Hematopoietic multipotent progenitor cell treated with erythropoietin and hydrocortisone succinate and interleukin-3 and kit ligand, for 8 days (in vitro differentiated cells): ENCODE measurements at regions not wholly inside any gene's neighbourhood (a gene's known extent, or its start where the extent isn't known, plus 50 kb on each side); places are given as distances from the start of the nearest gene placed in this dataset.
"Not testable (repeated sequence)": the region's sequence is repeated elsewhere in the genome, so short reads cannot be mapped to it uniquely, and the experiment has no call there.

Experiments
- DNase-seq: peaks from one replicate; pipeline ENCODE4 v3.0.0-alpha.2; 2015

DNA sequence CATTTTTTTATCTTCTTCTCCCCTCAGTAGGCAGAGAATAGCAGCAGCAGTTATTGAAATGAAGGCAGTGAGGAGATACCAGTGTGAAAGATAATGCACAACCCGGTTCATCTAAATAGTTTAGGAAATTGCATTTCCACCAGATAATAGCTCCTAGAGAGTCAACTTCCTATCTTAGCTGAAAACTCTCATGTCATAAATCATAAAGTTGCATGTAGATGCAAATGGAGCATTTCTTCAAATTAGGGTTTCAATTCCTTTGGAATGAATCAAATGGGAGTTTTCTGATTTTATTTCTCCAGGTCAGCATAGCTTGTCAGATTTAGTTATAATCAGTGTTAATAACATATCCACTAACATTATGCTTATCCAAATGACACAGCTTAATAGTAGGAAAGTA is 335.3 kb downstream of the CNTNAP4 start:
- no peak for DNase-seq

- DNase-seq = no peak
Observed at GRCh38 chr16:76614269-76614668, 337.1 kb downstream of the CNTNAP4 start.

GRCh38 chr16:76622876-76623275 is 345.7 kb downstream of the CNTNAP4 start:
- DNase-seq = no peak

GRCh38 chr16:76634847-76635697 is 357.9 kb downstream of the CNTNAP4 start:
- DNase-seq = no peak

DNA sequence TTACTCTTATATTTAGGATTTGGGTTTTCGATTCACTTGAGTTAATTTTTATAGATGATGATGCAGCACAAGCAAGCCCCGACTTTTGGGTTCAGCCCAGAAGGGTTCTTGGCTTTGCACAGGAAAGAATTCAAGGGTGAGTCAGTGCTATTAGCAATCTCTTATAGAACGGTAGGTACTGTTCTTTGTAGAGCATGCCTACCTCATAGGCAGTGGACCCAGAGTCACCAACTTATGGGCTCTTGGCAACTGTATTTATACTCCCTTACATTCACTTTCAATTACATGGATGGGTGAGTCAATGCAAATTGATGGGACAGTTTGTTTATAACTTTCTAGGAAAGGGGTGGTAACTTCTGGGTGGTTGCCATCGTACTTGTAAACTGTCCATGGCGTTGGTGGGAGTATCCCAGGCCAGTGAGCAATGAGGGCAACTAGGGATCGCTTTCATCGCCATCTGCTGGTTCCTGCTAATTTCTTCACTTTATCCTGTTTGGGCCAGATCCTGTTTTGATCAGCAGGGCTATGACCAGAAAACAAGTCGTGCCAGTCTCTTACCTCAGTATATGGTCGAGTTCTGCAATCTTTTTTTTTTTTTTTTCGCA is 362.6 kb downstream of the CNTNAP4 start:
- DNase-seq = peak; percentile 16

DNA sequence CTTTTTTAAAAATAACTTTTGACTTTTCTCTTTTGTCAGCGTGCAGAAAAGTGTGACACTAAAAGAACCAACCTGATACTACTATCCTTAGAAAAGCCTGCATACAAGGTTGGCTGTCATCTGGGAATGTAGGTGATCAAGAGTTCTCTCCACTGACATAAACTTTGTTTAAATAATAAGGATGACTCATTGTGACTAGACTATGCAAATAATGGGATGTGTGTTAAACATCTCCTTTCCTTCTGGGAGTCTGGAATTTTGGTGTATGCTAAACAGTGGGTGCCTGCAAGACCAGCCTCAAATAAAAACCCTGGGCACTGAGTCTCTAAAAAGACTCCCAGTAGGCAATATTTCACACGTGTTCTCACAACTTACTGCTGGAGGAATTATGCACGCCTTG is 373.4 kb downstream of the CNTNAP4 start:
- DNase-seq = no peak

- peak; percentile 29 for DNase-seq
Observed at GRCh38 chr16:76653390-76654026, 376.3 kb downstream of the CNTNAP4 start.

DNA sequence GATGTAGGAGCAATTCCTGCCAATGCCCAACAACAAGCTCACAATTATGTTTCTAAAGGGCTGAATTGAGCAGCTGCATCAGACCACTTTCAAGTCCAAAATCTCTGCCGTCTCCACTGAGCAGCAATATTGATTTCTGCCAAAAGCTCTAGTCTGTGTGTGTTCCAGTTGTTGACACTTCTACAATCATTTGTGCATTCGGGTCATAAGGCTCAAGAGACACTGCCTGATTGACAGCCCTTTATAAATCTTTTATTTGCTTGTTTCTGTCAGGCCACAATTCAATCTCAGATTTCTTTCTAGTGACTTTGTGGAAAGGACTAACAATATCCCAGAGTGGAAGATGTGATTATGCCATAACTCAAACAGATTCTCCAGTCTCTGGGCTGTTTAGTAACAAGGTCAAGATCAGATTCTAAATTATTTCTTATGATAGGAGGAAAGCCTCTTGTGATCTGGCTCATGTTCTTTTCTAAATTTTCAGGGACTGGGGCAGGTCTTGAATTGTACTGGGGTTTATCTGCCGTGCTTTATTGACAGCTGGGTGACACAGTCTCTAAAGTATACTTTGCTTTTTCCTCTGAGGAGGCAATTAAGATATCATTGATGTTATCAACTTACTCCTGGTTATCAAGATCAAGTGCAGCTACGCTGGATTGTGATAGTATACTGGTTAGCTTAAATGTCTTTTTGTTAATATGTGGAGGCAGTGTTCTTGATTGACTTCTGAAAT is 377.1 kb downstream of the CNTNAP4 start:
- DNase-seq = no peak

GRCh38 chr16:76656994-76657393 is 379.8 kb downstream of the CNTNAP4 start:
- no peak for DNase-seq

- no peak for DNase-seq
Observed at GRCh38 chr16:76661691-76662235, 384.6 kb downstream of the CNTNAP4 start.

DNA sequence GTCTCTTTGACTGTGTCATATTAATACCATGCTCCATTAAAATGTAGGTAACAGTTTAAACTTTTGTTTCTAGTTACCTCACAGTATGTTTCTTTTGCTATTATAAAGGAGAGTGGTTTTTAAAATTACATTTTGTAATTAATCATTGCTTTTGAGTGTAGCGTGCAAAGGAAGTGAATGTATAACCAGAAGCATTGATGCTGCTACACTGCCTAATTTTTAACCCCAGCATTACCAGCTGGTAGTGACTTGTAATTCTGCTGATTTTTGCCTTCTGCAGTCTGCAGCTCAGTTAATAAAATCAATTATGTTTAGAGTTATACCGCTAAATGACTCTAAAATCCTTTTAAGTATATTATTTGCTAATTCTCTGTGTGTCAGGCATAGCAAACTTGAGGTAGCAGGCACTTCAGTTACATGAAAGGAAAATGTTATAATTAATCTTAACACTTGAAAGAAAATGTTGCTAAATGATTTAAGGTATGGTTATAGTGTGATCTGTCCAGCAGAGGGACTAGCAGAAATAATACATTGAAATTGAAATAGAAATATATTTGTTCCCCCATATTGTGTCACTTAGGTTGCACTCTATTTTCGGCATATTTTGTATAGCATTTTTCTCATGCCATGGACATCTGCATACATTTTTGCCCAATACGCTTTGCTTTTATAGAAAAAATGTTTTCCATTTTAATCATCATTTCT is 388.5 kb downstream of the CNTNAP4 start:
- no peak for DNase-seq

DNA sequence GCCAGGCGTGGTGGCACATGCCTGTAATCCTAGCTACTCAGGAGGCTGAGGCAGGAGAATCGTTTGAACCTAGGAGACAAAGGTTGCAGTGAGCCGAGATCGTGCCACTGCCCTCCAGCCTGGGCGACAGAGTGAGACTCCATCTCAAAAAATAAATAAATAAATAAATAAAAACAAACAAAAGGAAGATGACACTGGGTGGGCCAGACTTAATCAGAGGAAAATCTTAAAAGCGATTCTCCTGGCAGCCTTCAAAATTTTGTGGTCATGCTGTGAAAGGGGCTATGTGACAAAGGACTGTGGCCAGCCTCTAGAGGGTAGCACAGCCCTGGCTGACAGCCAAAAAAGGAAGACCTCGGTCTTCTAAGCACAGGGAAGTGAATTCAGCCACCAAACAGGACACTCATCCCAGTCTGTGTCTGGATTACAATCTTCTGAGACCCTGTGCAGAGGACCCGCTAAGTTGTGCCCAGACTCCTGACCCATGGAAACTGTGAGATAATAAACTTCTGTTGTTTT is 391.1 kb downstream of the CNTNAP4 start:
- DNase-seq = peak; percentile 2

DNA sequence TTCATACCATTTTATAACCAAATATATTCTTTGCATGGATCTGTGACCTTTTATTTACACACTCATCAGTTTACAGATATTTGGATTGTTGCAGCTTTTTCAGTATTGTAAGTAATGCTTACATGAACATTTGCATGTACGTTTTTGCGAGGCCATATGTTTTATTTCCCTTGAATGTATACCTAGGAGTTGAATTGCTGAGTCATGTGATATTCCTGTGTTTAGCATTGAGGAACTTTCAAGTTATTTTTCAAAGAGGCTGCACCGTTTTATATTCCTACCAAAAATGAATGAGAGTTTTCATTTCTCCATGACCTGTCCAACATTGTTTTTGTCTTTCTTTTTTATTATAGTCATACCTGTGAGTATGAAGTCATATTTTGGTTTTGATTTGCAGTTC is 392.1 kb downstream of the CNTNAP4 start:
- no peak for DNase-seq

DNA sequence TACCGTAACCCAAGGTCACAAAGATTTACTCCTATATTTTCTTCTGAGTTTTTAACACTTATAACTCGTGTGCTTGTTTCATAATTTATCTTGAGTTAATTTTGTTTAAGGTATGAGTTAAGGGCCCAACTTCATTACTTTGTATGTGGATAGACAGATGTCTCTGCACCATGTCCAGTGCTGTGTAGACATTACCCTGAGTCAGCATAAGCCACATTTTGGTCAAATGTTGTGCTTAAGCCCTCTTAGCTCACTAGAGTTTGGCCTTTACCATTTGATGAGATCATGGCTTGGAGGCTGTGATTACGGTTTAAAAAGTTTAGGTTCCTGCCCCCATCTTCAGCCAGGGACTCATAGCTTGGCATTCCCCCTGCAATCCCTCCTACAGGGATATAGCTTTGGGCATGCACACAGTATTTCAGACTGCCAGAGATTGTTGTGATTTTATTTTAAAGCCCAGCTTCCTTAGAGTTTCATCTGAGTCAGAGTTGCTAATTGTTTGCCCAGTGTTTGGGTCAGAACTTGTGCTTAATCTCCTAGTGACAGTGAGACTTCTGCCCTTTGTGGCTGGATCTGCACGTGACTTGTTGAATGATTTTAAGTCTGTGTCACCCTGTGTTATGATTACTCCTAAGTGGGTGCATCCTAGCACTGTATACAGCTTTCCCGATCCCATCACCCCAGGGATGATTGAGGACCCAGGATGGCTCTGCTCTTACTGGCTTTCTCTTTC is 393.1 kb downstream of the CNTNAP4 start:
- no peak for DNase-seq

- no peak for DNase-seq
Observed at GRCh38 chr16:76676356-76676755, 399.2 kb downstream of the CNTNAP4 start.

- no peak for DNase-seq
Observed at GRCh38 chr16:76681296-76681695, 404.1 kb downstream of the CNTNAP4 start.

- no peak for DNase-seq
Observed at GRCh38 chr16:76683051-76683450, 405.9 kb downstream of the CNTNAP4 start.

- DNase-seq = no peak
Observed at GRCh38 chr16:76696876-76697275, 419.7 kb downstream of the CNTNAP4 start.

- DNase-seq = no peak
Observed at GRCh38 chr16:76705892-76706291, 428.7 kb downstream of the CNTNAP4 start.

DNA sequence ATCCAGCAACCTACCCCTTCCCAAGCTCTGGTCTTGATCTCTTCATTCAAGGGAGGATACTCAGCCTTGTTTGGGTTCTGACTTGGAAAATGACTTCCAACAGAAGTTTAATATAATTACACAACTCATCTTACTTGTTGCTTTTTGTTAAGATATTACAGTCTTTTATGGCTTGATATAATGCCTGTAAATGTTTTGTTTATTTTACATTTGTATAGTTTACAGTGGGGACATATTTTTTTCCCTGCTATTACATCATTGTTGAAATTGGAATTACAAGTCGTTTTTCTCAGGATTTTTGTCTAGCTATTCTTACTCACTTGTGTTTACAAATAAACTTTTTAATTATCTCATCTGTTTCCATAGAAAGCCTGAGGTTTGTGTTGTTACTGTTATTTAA is 436.0 kb downstream of the CNTNAP4 start:
- DNase-seq = no peak

- not testable (repeated sequence) for DNase-seq
Observed at GRCh38 chr16:76716251-76716650, 439.1 kb downstream of the CNTNAP4 start.
